Ascending aorta (tissue), 2 donors: ENCODE measurements at regions not wholly inside any gene's neighbourhood (a gene's known extent, or its start where the extent isn't known, plus 50 kb on each side); places are given as distances from the start of the nearest gene placed in this dataset.

Experiments used
- DNase-seq, 2 donors: peaks; one replicate each; pipeline ENCODE4 v3.0.0-alpha.2; 2019; ENCODE audit warnings: low spot score in 2 of 2
- H3K27ac ChIP-seq, 2 donors: fragments of 200-600 bp; sonication (generic); one replicate each; pipeline ENCODE4 v1.5.1; 2016 to 2017; ENCODE audit warnings: mild to moderate bottlenecking in 1 of 2
- H3K27me3 ChIP-seq: fragments of 200-600 bp; sonication (generic); one replicate; pipeline ENCODE4 v1.5.1; 2017
- H3K36me3 ChIP-seq, 2 donors: fragments of 200-600 bp; sonication (generic); one replicate each; pipeline ENCODE4 v1.5.1; 2016
- H3K4me1 ChIP-seq, 2 donors: fragments of 200-600 bp; sonication (generic); one replicate each; pipeline ENCODE4 v1.5.1; 2016 to 2017; ENCODE audit warnings: mild to moderate bottlenecking in 1 of 2
- H3K4me3 ChIP-seq, 2 donors: fragments of 200-600 bp; sonication (generic); one replicate each; pipeline ENCODE4 v1.5.1; 2016 to 2017; ENCODE audit warnings: mild to moderate bottlenecking in 1 of 2
- H3K9me3 ChIP-seq, 2 donors: fragments of 200-600 bp; sonication (generic); one replicate each; pipeline ENCODE4 v1.5.1; 2016
- CTCF ChIP-seq, 3 experiments: fragments of 200-600 bp in 2 of 3; fragments of 450-650 bp in 1 of 3; sonication (generic) in 2 of 3; IDR thresholded peaks; one replicate each; pipeline ENCODE4 v1.5.1; 2016 to 2019; ENCODE audit warnings: antibody characterized with exemption in 3 of 3, mild to moderate bottlenecking in 1 of 3, moderate library complexity in 1 of 3
- intact Hi-C: fragments of 100-400 bp; cut with DNase I; formaldehyde crosslinking; loops from one replicate; pipeline ENCODE4 v1.15.1; 2023

GRCh38 chr4:66849596-66849995, 695.7 kb downstream of the CENPC start:
- intact Hi-C loops, result no loop called here
- no peak for DNase-seq
- H3K36me3 ChIP-seq, result no peaks in the 10 kb centered on the region
- TF ChIP-seq CTCF (IDR thresholded peaks at IDR 0.05), result no peak
- no peak overlapping the region for H3K27ac ChIP-seq
- H3K4me1 ChIP-seq, result no peaks in the 10 kb centered on the region
- H3K4me3 ChIP-seq, result no peak overlapping the region
- no peaks in the 10 kb centered on the region for H3K9me3 ChIP-seq
- no peaks in the 10 kb centered on the region for H3K27me3 ChIP-seq

- Histone ChIP-seq H3K4me1 (no peaks in the 10 kb centered on the region), H3K4me3 (no peak overlapping the region), H3K36me3 (no peaks in the 10 kb centered on the region), H3K27ac (no peak overlapping the region), H3K9me3 (no peaks in the 10 kb centered on the region), H3K27me3 (no peaks in the 10 kb centered on the region)
- TF ChIP-seq CTCF (IDR thresholded peaks at IDR 0.05), result no peak
- DNase-seq, result no peak
- intact Hi-C loops, result no loop called here
Observed at GRCh38 chr4:66842724-66843088, 702.6 kb downstream of the CENPC start.

GRCh38 chr4:66842026-66842723, 703.1 kb downstream of the CENPC start:
- Histone ChIP-seq H3K4me1 (no peaks in the 10 kb centered on the region), H3K4me3 (no peak overlapping the region), H3K27me3 (no peaks in the 10 kb centered on the region), H3K27ac (no peak overlapping the region), H3K36me3 (no peaks in the 10 kb centered on the region), H3K9me3 (no peaks in the 10 kb centered on the region)
- DNase-seq, result no peak
- intact Hi-C loops, result no loop called here
- TF ChIP-seq CTCF (IDR thresholded peaks at IDR 0.05), result no peak

- no peaks in the 10 kb centered on the region for H3K9me3 ChIP-seq
- intact Hi-C loops, result no loop called here
Observed at GRCh38 chr4:66840178-66840577, 705.1 kb downstream of the CENPC start.

GRCh38 chr4:66837279-66837922, 707.9 kb downstream of the CENPC start:
- no peaks in the 10 kb centered on the region for H3K9me3 ChIP-seq
- H3K4me3 ChIP-seq, result no peak overlapping the region
- no peaks in the 10 kb centered on the region for H3K4me1 ChIP-seq
- H3K36me3 ChIP-seq, result no peaks in the 10 kb centered on the region
- intact Hi-C loops, result no loop called here
- no peak overlapping the region for H3K27ac ChIP-seq
- TF ChIP-seq CTCF (IDR thresholded peaks at IDR 0.05), result no peak
- no peaks in the 10 kb centered on the region for H3K27me3 ChIP-seq
- no peak for DNase-seq

More at GRCh38 chr4:66840178-66840577, 705.1 kb downstream of the CENPC start:
- Histone ChIP-seq H3K27me3 (no peaks in the 10 kb centered on the region), H3K4me1 (no peaks in the 10 kb centered on the region), H3K36me3 (no peaks in the 10 kb centered on the region), H3K27ac (no peak overlapping the region), H3K4me3 (no peak overlapping the region)
- no peak for TF ChIP-seq CTCF (IDR thresholded peaks at IDR 0.05)
- DNase-seq, result no peak
